ENCODE measurements at regions not wholly inside any gene's neighbourhood (a gene's known extent, or its start where the extent isn't known, plus 50 kb on each side); places are given as distances from the start of the nearest gene placed in this dataset.

DNA sequence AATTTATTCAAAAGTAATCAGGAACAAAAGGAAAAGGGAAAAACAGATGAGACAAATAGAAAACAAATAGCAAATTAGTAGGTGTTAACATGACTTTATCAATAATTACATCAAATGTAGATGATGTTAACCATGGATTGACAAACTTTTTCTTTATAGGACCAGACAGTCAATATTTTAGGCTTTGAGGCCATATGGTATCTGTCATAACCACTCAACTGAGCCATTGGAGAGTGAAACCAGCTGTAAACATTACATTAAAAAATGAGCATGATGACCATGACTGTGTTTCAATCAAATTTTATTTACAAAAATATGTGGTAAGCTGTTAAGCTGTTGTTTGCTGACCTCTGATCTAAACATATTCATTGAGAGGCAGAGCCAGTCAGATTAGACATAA is 118.5 kb upstream of the NWD2 start:
- no peak for DNase-seq

DNA sequence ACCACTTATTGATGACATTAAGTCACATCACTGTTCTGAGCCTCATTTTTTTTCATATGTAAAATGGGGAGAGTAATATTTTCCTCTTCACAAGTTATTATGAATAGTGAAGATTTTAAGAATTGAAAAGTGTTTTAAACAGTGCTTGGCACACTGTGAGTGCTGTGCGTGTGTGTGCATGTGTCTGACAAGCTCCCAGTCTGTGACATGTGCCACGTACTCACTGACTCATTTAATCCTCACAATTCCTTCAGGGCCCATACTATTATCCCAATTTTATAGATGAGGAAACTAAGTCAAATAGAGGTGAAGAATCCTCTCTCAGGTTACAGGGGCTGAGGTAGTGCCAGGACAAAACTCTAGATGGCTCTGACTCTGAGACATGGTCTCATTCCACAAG is 114.1 kb upstream of the NWD2 start:
- no peak for DNase-seq

DNA sequence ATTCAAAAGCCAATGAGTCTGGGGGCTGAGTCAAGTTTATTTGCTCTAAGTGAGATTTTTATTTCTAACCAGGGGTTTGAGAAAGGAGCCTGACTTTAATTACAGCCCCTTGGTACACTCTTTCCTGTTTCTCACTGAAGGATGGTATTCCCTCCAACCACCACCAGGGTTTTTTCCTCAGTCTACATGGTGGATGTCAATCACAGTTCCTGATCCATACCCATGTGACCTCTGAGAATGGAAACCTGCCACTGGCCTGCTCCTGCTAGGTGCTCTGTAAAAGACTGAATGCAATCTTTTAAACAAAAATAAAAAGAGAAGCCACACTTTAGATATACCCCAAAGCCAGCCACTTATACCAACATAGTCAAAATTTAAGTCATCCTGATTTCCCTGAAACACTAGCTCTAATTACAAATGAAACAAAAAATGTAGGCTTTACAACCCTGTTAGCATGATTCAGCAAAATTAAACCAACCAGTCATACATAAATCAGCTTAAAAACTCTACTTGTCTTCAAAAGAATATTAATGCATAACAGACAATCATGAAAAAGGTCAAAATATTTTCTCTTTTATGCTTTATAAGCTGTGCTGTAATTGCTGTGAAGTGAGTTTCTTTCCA is 112.1 kb upstream of the NWD2 start:
- no peak for DNase-seq

DNA sequence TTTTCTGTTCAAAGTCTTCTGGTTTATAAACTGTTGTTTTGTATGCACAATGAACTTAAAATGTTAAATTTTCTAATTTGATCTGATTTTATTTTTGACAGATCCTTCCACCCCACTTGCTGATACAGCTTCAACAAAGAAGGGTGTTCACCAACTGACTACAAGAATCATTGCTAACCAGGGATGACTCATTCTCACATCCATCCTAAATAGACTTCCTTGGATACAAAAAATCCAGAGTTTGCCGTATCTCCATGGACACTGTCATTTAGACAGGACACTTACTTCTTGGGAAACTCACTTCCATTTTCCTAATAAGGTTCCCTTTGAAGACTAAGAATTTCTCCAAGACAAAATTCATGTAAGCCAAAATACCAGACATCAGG is 111.6 kb upstream of the NWD2 start:
- no peak for DNase-seq

DNA sequence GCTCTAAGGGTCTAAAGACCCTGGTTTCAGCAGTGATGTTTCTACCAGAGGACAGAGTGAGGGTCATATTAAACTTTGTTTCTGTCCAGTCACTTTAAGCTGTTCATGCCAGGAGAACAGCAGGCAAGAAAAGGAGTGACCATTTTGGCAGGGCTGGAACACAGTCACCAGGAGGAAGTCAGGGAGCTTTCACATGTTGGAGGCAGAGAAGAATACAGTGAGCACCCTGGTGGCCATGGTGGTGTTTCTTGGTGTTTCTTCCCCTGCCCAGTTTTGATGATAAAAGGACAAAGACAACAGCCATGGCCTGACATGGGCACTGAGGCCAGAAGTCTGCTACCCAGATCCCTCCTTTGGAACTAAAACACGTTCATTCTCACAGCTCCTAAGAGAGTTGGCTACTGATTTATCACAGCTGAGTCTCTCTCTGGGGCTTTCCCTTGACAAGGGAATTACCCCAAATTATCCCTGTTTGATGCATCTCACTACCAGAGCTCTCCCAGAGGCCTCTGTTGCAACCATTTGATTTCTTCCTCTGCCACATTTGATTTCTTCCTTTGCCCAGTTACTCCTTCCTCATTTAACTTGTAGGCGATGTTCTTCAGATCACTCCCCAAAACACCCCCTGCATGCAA is 106.4 kb upstream of the NWD2 start:
- DNase-seq = no peak

DNA sequence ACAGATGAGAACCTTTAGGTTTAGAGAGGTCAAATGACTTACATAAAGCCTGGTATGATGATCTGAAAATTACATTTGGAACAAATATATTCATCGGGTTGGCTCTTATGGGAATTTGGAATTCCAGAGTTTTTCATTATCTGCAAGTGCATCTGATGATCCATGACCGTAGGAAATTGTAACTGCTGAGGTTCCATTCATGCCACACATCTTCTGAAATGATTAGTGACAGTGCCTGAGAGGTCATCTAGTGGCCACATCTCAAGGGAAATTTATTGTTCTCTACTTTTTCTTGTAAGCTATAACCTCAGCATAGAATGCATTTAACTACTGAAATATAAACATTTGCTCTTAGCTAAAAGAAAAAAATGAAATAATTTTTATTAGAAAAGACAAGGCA is 105.8 kb upstream of the NWD2 start:
- no peak for DNase-seq

DNA sequence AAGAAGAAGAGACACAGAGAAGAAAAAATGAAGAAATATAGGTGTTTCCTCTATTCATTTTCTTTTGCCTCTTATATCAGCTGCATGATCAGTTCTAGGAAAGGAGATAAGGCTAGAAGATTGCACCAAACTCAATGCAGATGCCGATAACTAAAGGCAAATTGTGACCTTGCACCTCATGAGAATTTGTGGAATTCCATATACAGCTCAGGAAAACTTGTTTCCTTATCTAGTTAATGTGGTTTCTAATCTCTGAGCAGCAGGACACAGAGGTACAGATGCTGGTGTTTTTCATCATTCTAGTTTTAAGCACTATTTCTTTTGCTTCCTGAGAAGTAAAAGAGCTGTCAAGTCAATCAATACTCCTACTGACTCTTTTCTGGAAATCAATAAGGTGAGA is 104.6 kb upstream of the NWD2 start:
- no peak for DNase-seq

DNA sequence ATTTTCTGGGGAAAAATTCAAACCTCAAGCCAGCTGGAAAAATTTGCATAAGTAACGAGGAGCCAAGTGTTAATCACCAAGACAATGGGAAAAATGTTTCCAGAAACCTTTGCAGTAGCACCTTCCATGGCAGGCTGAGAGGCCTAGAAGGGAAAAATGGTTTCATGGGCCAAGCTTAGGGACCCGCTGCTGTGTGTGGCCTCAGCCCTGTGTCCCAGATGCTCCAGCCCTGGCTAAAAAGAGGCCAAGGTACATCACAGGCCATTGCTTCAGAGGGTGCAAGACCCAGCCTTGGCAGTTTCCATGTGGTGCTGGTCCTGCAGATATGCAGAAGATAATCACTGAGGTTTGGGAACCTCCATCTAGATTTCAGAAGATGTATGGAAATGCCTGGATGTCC is 98.3 kb upstream of the NWD2 start:
- DNase-seq = no peak

DNA sequence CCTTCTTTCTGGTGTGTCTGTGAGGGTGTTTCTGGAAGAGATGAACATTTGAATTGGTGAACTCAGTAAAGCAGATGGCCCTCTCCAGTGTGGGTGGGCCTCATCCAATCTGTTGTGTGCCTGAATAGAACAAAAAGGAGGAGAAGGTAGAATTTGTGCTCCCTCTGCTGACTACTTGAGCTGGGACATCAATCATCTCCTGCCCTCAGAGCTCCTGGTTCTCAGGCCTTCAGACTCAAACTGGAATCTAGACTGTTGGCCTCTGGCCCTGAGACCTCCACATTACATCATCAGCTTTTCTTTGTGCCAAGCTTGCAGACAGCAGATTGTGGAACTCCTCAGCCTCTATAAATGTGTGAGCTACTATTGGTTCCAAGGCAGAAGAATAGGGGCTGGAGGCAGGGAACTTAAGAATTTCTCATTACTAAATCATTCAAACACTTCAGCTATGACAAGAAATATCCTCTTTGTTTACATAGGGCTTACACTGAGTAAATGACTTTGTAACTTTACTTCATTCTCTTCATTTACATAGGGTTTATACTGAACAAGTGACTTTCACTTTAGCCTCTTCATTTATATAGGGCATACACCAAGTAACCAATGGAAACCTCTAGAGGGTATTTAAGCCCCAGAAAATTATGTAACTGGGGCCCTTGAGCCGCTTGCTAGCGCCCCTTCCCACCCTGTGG is 86.9 kb upstream of the NWD2 start:
- DNase-seq = no peak

DNA sequence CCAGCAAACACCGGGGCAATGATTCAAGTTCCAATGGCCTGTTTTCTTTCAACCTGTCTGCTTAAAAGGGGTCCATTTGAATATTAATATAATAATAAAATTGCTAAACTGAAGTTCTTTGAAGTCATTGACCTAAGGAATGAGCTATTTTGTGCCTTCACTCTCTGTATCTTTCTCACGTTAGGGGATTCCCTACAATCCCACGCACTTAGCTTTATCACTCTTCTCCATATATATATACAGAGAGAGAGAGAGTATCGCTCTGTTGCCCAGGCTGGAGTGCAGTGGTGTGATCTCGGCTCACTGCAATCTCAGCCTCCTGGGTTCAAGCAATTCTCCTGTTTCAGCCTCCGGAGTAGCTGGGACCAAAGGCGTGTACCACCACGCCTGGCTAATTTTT is 83.9 kb upstream of the NWD2 start:
- DNase-seq = no peak

DNA sequence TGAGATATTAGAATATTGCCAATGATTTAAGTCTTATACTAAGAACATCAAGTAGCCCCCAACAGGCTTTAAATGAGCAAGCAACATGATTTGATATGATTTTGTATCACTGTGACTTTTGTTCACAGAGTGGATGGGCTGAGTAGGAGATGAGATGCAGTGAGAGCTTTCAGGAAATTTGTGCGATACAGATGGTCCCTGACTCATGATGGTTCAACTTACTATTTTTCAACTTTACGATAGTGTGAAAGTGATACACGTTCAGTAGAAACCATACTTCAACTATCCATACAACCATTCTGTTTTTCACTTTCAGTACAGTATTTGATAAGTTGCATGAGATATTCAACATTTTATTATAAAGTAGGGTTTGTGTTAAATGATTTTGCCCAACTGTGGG is 78.7 kb upstream of the NWD2 start:
- no peak for DNase-seq

DNA sequence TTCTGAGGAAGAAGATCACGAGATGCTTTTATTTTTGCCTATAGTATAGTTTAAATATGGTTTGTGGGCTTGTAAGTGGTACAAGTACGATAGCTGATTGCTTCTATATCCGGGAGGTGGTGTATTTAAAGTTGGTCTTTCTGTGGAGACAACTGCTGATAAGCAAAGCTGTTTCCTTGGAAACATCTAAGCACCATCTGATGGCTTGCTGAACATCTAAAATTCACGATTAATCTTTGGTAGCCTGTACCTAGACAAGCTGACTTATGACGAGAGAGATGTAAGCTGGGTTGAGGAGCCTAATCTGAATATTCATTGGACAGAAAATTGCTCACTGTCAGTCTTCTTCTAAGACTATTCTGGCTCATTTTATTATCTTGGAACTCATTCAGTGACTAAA is 74.6 kb upstream of the NWD2 start:
- DNase-seq = no peak

DNA sequence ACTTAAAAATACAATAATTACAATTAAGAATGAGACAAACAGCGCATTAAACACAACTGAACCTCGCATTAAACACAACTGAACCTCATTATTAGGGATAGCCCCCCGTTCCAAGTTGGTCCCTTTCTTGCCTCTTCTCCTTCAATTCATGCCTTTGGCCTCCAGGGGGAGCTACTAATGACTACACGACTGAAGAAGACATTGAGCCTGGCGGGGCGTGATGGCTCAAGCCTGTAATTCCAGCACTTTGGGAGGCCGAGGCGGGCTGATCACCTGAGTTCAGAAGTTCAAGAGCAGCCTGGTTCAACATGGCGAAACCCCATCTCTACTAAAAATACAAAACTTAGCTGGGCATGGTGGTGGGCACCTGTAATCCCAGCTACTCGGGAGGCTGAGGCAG is 56.4 kb upstream of the NWD2 start:
- DNase-seq = no peak
